GM12864 (cell line): ENCODE measurements at regions not wholly inside any gene's neighbourhood (a gene's known extent, or its start where the extent isn't known, plus 50 kb on each side); places are given as distances from the start of the nearest gene placed in this dataset.
"Not testable (repeated sequence)": the region's sequence is repeated elsewhere in the genome, so short reads cannot be mapped to it uniquely, and the experiment has no call there.

Source experiments
- DNase-seq: peaks from one replicate; pipeline ENCODE4 v3.0.0-alpha.2; 2011; ENCODE audit warnings: low read depth
- H3K4me3 ChIP-seq: 2 replicates; pipeline ENCODE4 v1.5.1; 2011; ENCODE audit warnings: mild to moderate bottlenecking, low read depth, low read length, control low read depth
- CTCF ChIP-seq: IDR thresholded peaks from 2 replicates; pipeline ENCODE4 v1.5.1; 2011; ENCODE audit warnings: low read depth, mild to moderate bottlenecking, moderate library complexity, low read length, control low read depth, inconsistent platforms; ENCODE audit errors: missing control alignments

GRCh38 chr3:115204475-115204874, 57.4 kb upstream of the ZBTB20 start:
- no peak for DNase-seq
- no peak overlapping the region for H3K4me3 ChIP-seq
- no peak for TF ChIP-seq CTCF

- TF ChIP-seq CTCF = no peak
- no peak overlapping the region for H3K4me3 ChIP-seq
- no peak for DNase-seq
Observed at GRCh38 chr3:115208066-115208750, 61.1 kb upstream of the ZBTB20 start.

GRCh38 chr3:115211810-115212492, 64.9 kb upstream of the ZBTB20 start:
- no peak overlapping the region for H3K4me3 ChIP-seq
- no peak for TF ChIP-seq CTCF
- no peak for DNase-seq

DNA sequence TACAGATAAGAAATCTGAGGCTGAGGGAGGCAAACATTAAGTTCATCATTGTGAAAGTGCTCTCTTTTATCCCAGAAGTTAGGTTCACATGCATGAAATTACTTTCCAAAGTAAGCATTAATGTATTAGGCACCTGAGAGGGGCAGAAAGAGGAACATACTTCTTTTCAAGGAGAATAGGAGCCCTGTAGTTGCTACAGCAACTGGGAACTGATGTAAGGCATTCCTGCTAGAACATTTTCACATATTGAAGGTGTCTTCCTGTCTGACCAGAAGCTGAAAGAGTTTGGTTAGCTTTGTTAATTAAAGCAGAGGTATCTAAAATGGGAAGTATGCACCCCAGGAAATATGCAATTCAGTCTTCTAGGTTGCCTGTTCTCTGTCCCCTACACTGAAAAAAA, 65.5 kb upstream of the ZBTB20 start:
- H3K4me3 ChIP-seq = no peak overlapping the region
- TF ChIP-seq CTCF = no peak
- no peak for DNase-seq

GRCh38 chr3:115213052-115213451, 66.0 kb upstream of the ZBTB20 start:
- H3K4me3 ChIP-seq, DNase-seq: not testable (repeated sequence)

DNA sequence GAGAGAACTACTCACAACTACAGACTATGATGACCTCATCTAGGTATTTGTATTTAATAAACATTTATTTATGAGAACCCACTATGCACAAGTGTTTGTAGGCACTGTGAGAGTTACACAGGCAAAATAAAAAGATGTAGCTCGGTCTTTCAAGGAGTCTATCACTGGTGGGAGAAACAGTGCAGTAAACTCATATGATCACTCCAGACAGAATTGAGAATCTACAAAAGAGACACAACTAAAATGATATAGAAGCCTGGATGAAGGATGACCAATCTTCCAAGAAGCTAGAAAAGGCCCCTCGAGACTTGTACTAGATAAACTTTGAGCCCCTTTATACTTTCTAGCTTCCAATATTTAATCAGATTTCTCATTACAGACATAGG, 70.2 kb upstream of the ZBTB20 start:
- TF ChIP-seq CTCF = no peak
- no peak overlapping the region for H3K4me3 ChIP-seq
- DNase-seq = no peak

DNA sequence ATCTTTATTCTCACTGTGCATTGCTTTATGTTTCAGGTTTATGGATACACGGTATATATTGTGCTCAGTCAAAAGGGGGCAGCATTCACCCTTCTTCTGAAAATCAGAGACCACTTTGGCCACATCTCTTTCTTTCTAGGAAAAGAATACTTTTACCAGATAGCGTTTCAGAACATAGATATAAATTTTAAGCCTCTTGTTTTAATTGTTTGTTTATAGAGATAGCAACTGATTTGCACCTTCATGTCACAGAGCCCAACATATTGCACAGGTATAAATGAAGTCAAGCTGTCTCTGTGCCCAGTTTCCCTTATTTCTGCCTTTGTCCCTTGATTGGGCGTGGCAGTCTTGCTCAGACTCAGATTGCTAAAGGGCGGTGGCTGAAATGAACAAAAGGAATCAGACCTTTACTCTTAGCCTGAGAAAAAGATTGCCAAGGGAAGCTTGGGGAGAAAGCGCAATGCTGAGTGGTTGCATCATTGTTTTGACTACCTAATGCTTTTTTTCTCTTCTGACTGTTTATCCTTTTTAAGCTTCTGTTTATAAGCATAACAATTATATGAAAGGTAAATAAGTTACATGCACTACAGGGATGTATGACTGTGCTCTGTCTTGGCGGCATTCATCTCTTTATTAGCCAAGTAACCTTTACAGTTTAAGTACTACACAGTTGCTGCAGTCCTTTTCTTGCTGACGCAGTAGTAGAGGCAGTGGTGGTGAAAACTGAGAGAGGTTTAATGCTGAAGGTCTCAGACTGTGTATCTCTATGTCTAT, 70.8 kb upstream of the ZBTB20 start:
- no peak for DNase-seq
- no peak overlapping the region for H3K4me3 ChIP-seq
- TF ChIP-seq CTCF = peak; percentile 46
